ENCODE measurements at regions not wholly inside any gene's neighbourhood (a gene's known extent, or its start where the extent isn't known, plus 50 kb on each side); places are given as distances from the start of the nearest gene placed in this dataset.
A peak's percentile ranks its signal among the peaks of the same experiment; 100 is the strongest.

GRCh38 chr5:21171038-21171437 is 1183.0 kb upstream of the CDH18 start:
- no peak overlapping the region for H3K4me3 ChIP-seq (ENCODE audit: low read depth, low read length)
- no peak for DNase-seq (ENCODE audit: low read depth)
- TF ChIP-seq, protein P1, sequence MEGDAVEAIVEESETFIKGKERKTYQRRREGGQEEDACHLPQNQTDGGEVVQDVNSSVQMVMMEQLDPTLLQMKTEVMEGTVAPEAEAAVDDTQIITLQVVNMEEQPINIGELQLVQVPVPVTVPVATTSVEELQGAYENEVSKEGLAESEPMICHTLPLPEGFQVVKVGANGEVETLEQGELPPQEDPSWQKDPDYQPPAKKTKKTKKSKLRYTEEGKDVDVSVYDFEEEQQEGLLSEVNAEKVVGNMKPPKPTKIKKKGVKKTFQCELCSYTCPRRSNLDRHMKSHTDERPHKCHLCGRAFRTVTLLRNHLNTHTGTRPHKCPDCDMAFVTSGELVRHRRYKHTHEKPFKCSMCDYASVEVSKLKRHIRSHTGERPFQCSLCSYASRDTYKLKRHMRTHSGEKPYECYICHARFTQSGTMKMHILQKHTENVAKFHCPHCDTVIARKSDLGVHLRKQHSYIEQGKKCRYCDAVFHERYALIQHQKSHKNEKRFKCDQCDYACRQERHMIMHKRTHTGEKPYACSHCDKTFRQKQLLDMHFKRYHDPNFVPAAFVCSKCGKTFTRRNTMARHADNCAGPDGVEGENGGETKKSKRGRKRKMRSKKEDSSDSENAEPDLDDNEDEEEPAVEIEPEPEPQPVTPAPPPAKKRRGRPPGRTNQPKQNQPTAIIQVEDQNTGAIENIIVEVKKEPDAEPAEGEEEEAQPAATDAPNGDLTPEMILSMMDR (IDR thresholded peaks at IDR 0.05; ENCODE audit: insufficient read depth, low read length), result no peak

DNA sequence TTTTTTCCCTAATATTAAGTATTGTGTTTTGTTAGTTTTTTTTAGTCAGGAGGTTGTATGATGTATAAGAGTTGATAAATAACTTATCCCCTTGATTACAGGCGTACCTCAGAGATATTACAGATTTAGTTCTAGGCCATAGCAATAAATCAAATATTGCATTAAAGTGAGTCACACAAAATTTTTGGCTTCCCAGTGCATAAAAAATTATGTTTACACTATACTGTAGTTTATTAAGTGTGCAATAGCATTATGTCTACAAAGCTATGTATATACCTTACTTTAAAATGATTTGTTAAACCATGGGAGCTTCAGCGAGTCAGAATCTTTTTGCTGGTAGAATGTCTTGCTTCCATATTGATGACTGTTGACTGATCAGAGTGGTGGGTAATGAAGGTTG is 1180.6 kb upstream of the CDH18 start:
- DNase-seq (ENCODE audit: low read depth), result no peak

GRCh38 chr5:21165344-21165743 is 1177.3 kb upstream of the CDH18 start:
- TF ChIP-seq, protein P1 (IDR thresholded peaks at IDR 0.05; ENCODE audit: insufficient read depth, low read length), result no peak
- H3K4me3 ChIP-seq (ENCODE audit: low read depth, low read length), result no peak overlapping the region
- DNase-seq (ENCODE audit: low read depth), result no peak

More for the DNA sequence above, 1180.6 kb upstream of the CDH18 start:
- no peak overlapping the region for H3K4me3 ChIP-seq (ENCODE audit: low read depth, low read length)
- TF ChIP-seq, protein P1 (IDR thresholded peaks at IDR 0.05; ENCODE audit: insufficient read depth, low read length), result no peak

GRCh38 chr5:21164425-21164824 is 1176.4 kb upstream of the CDH18 start:
- H3K4me3 ChIP-seq (ENCODE audit: low read depth, low read length), result no peak overlapping the region
- TF ChIP-seq, protein P1 (IDR thresholded peaks at IDR 0.05; ENCODE audit: insufficient read depth, low read length), result no peak
- no peak for DNase-seq (ENCODE audit: low read depth)

GRCh38 chr5:21159510-21160059 is 1171.6 kb upstream of the CDH18 start:
- H3K4me3 ChIP-seq (ENCODE audit: low read depth, low read length), result no peak overlapping the region
- DNase-seq (ENCODE audit: low read depth), result no peak
- TF ChIP-seq, protein P1 (IDR thresholded peaks at IDR 0.05; ENCODE audit: insufficient read depth, low read length), result no peak

- H3K4me3 ChIP-seq (ENCODE audit: low read depth, low read length), result no peak overlapping the region
- TF ChIP-seq, protein P1 (IDR thresholded peaks at IDR 0.05; ENCODE audit: insufficient read depth, low read length), result no peak
- DNase-seq (ENCODE audit: low read depth), result no peak
These were observed 1166.5 kb upstream of the CDH18 start for GRCh38 chr5:21154526-21154925.

DNA sequence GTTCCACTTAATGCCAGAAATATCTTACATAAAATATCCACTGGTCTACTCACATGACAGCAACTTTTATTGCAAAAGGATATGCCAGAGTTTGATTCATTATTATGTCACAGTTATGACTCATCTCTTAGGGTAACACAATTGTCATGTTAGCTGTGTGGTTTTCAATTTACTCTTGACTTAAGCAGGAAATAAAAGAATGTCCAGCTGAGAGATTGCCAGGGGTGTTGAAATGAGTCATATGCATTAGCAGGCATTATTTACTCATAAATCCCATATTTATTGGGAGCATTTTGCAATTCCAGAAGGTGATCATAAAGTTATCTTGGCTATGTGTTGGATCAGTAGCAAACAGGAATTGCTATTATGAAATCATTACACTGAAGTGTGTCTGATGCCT is 1164.6 kb upstream of the CDH18 start:
- peak; percentile 87 for DNase-seq (ENCODE audit: low read depth)
- TF ChIP-seq, protein P1 (IDR thresholded peaks at IDR 0.05; ENCODE audit: insufficient read depth, low read length), result no peak
- H3K4me3 ChIP-seq (ENCODE audit: low read depth, low read length), result no peak overlapping the region
